Lung (tissue), 11 donors: ENCODE measurements at regions not wholly inside any gene's neighbourhood (a gene's known extent, or its start where the extent isn't known, plus 50 kb on each side); places are given as distances from the start of the nearest gene placed in this dataset.
A peak's percentile ranks its signal among the peaks of the same experiment; 100 is the strongest.

Experiments used
- ATAC-seq: fragments of 200-7000 bp; cut with Tn5 transposase; one replicate; pipeline ENCODE4 v1.9.1; 2020; ENCODE audit warnings: moderate number of reproducible peaks; ENCODE audit not compliant: insufficient read depth, low FRiP score
- DNase-seq, 3 donors: peaks; one replicate each; pipeline ENCODE4 v3.0.0-alpha.2; 2013 to 2017
- H3K27ac ChIP-seq, 2 donors: one replicate each; pipeline ENCODE4 v1.5.1; 2013; ENCODE audit warnings: mild to moderate bottlenecking in 2 of 2, moderate library complexity in 2 of 2, control low read depth in 1 of 2, inconsistent platforms in 1 of 2, low read depth in 1 of 2, low read length in 1 of 2
- H3K27me3 ChIP-seq, 3 donors: one replicate each; pipeline ENCODE4 v1.5.1; 2013; ENCODE audit warnings: low read length in 2 of 3; ENCODE audit not compliant: control insufficient read depth in 3 of 3, insufficient read depth in 3 of 3
- H3K36me3 ChIP-seq, 4 donors: one replicate each; pipeline ENCODE4 v1.5.1; 2013; ENCODE audit warnings: low read length in 4 of 4, mild to moderate bottlenecking in 1 of 4, moderate library complexity in 1 of 4; ENCODE audit not compliant: control insufficient read depth in 4 of 4, insufficient read depth in 4 of 4
- H3K4me1 ChIP-seq, 5 donors: one replicate each; pipeline ENCODE4 v1.5.1; 2013; ENCODE audit warnings: low read length in 5 of 5, mild to moderate bottlenecking in 2 of 5, moderate library complexity in 1 of 5; ENCODE audit not compliant: control insufficient read depth in 5 of 5, insufficient read depth in 5 of 5
- H3K4me3 ChIP-seq: one replicate; pipeline ENCODE4 v1.5.1; 2013; ENCODE audit warnings: mild to moderate bottlenecking, control low read depth, moderate library complexity
- H3K9ac ChIP-seq, 2 donors: one replicate each; pipeline ENCODE4 v1.5.1; 2013; ENCODE audit warnings: low read length in 2 of 2, control low read depth in 1 of 2; ENCODE audit not compliant: insufficient read depth in 1 of 2
- H3K9me3 ChIP-seq, 4 donors: one replicate each; pipeline ENCODE4 v1.5.1; 2013; ENCODE audit warnings: low read length in 3 of 4, mild to moderate bottlenecking in 1 of 4, moderate library complexity in 1 of 4; ENCODE audit not compliant: control insufficient read depth in 4 of 4, insufficient read depth in 3 of 4
- WGBS, 2 donors: extraction: QIAGEN DNeasy Blood & Tissue Kit; methylation state at CpG; one replicate each; pipeline ENCODE4 v1.1.7; 2013; 5-methylcytosine and 5-hydroxymethylcytosine counted together
- TF ChIP-seq, protein P1 (sequence below): IDR thresholded peaks from 2 replicates; pipeline ENCODE4 v1.5.1; 2012; ENCODE audit warnings: mild to moderate bottlenecking; ENCODE audit errors: control extremely low read depth, extremely low read depth
- donor health status: control.
- donor health status: control.
- donor health status: Bipolar disorder and iron deficiency.
- donor health status: healthy.
- donor health status: DM: yes; HTN: yes; CAD: no.

DNA sequence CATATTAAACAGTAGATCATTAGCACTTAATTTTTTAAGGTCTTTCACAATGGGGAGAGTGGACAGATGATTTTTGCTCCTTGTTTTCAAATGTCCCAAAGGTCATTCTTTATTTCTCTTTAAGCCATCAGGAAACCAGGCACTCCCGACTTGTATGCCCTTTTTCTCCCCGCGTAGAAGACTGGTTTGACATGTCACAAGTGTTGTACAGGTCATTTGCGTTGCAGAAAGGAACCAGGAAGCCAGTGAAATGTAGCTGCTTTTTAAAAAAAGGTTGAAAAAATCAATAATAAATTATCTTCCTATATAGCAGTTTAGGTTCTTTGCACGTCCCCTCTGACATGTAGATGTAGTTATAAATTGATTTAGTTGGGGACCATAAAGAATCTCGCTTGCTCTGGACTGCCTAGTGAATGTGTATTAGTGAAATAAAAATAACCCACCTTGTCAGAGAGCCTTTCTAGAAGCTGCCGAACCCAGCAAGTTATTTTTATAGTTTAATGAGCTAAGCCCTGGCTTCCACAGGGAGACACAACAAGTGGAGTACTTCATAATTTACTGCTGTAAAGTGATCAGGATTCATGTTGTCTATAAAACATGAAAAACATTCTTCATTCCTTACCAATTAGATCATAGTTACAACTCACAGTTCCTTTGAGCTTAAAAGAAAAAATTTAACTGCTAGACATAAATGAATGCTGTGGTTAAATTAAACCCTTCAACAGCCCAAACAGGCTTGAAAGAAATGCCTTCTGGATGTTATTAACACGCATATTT is 404.6 kb downstream of the CSNK1G3 start:
- ATAC-seq = no peak

DNA sequence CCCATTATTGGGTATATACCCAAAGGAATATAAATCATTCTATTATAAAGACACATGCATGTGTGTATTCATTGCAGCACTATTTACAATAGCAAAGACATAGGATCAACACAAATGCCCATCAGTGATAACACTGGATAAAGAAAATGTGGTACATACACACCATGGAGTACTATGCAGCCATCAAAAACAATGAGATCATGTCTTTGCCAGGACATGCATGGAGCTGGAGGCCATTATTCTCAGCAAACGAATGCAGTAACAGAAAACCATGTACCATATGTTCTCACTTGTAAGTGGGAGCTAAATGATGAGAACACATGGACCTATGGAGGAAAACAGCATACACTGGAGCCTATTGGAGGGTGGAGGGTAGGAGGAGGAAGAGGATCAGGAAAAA is 402.4 kb downstream of the CSNK1G3 start:
- WGBS, 2 donors = 72 to 84% methylated on average over 1 of the region's 1 CpG
- H3K9me3 ChIP-seq = no peaks in the 10 kb centered on the region
- DNase-seq = no peak
- TF ChIP-seq, protein P1, sequence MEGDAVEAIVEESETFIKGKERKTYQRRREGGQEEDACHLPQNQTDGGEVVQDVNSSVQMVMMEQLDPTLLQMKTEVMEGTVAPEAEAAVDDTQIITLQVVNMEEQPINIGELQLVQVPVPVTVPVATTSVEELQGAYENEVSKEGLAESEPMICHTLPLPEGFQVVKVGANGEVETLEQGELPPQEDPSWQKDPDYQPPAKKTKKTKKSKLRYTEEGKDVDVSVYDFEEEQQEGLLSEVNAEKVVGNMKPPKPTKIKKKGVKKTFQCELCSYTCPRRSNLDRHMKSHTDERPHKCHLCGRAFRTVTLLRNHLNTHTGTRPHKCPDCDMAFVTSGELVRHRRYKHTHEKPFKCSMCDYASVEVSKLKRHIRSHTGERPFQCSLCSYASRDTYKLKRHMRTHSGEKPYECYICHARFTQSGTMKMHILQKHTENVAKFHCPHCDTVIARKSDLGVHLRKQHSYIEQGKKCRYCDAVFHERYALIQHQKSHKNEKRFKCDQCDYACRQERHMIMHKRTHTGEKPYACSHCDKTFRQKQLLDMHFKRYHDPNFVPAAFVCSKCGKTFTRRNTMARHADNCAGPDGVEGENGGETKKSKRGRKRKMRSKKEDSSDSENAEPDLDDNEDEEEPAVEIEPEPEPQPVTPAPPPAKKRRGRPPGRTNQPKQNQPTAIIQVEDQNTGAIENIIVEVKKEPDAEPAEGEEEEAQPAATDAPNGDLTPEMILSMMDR = no peak
- peaks cover 0 to 8% (median 0%) of the 10 kb centered on the region in 5 donors for H3K4me1 ChIP-seq
- no peak overlapping the region for H3K9ac ChIP-seq
- H3K27ac ChIP-seq = no peak overlapping the region
- ATAC-seq = no peak
- no peaks in the 10 kb centered on the region for H3K36me3 ChIP-seq
- no peak overlapping the region for H3K4me3 ChIP-seq
- no peaks in the 10 kb centered on the region for H3K27me3 ChIP-seq

More for the DNA sequence above, 404.6 kb downstream of the CSNK1G3 start:
- H3K4me1 ChIP-seq = peaks cover 0 to 8% (median 0%) of the 10 kb centered on the region in 5 donors
- H3K27me3 ChIP-seq = no peaks in the 10 kb centered on the region
- no peak overlapping the region for H3K4me3 ChIP-seq
- H3K27ac ChIP-seq = peak overlapping the region in 1 of 2 donors; percentile 53
- H3K36me3 ChIP-seq = no peaks in the 10 kb centered on the region
- peak overlapping the region in 1 of 2 donors; percentile 40 for H3K9ac ChIP-seq
- peaks cover 0 to 3% (median under 1%) of the 10 kb centered on the region in 4 donors for H3K9me3 ChIP-seq
- WGBS, 2 donors = 63 to 78% methylated on average over 8 of the region's 8 CpGs
- TF ChIP-seq, protein P1 = no peak
- peak in 2 of 3 donors; percentile 31 to 47 for DNase-seq

DNA sequence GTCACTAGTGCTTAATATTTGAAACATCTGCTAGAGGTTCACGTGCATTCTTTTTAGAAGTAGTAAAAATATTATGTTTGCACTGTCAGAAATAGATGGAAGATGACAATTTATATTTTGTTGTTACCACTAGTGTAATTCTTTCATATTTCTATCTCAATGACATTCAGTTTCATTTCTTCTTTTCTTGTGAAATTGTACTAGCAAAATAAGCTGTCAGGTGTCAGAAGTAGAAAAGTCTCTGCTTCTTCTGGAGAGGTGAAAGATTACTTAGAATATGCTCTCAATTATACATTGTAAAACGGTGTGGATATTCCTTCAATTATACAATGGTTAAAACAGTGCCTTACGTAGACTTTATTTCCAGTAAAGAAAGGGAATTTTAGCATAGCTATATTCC is 395.4 kb downstream of the CSNK1G3 start:
- H3K27ac ChIP-seq = no peak overlapping the region
- no peak for ATAC-seq
- 88 to 95% methylated on average over 3 of the region's 3 CpGs for WGBS, 2 donors
- H3K9me3 ChIP-seq = no peaks in the 10 kb centered on the region
- TF ChIP-seq, protein P1 = no peak
- H3K9ac ChIP-seq = no peak overlapping the region
- no peaks in the 10 kb centered on the region for H3K36me3 ChIP-seq
- H3K27me3 ChIP-seq = no peaks in the 10 kb centered on the region
- no peaks in the 10 kb centered on the region for H3K4me1 ChIP-seq
- H3K4me3 ChIP-seq = no peak overlapping the region
- no peak for DNase-seq
